SK-N-SH (cell line): ENCODE measurements at regions not wholly inside any gene's neighbourhood (a gene's known extent, or its start where the extent isn't known, plus 50 kb on each side); places are given as distances from the start of the nearest gene placed in this dataset.

ENCODE experiments used
- CTCF ChIA-PET: fragments of 300-600, 350-600 bp; formaldehyde crosslinking; extraction: SDS; loops from one replicate; lab custom pipeline; 2021; lab: Yijun Ruan, JAX
- POLR2A ChIA-PET: fragments of 350-600 bp; sonication (Branson Sonifier 250); formaldehyde crosslinking; extraction: SDS; loops from one replicate; lab custom pipeline; 2020; ENCODE audit warnings: antibody characterized with exemption, inconsistent platforms; lab: Yijun Ruan, JAX
- DNase-seq: peaks from one replicate; pipeline ENCODE4 v3.0.0; 2012
- H2AFZ ChIP-seq: fragments of 200-600 bp; sonication (generic); 2 replicates; pipeline ENCODE4 v1.8.1; 2016; ENCODE audit warnings: antibody characterized with exemption, mild to moderate bottlenecking, low read depth
- H3F3A ChIP-seq: fragments of 200-600 bp; sonication (generic); replicated peaks from 2 replicates; pipeline ENCODE3; 2016; ENCODE audit warnings: antibody characterized with exemption, mild to moderate bottlenecking; ENCODE audit not compliant: insufficient read depth
- H3K27ac ChIP-seq, 2 experiments: fragments of 200-500 bp in 1 of 2; fragments of 200-600 bp in 1 of 2; sonication (Bioruptor generic) in 1 of 2; sonication (generic), shearing (Covaris generic) in 1 of 2; 2 replicates each; pipeline versions ENCODE4 v1.5.1 to v1.6.1; 2014 to 2016; ENCODE audit warnings: low read depth in 2 of 2, inconsistent platforms in 1 of 2, low read length in 1 of 2, mild to moderate bottlenecking in 1 of 2, mixed read lengths in 1 of 2
- H3K27me3 ChIP-seq: fragments of 200-600 bp; sonication (generic), shearing (Covaris generic); 2 replicates; pipeline ENCODE4 v1.6.1; 2016; ENCODE audit warnings: mixed run types; ENCODE audit not compliant: insufficient read depth
- H3K36me3 ChIP-seq, 2 experiments: fragments of 200-500 bp in 1 of 2; fragments of 200-600 bp in 1 of 2; sonication (Bioruptor generic) in 1 of 2; sonication (generic) in 1 of 2; replicated peaks in 1 of 2; 2 replicates each; pipeline versions ENCODE3 to v1.5.1; 2014 to 2016; ENCODE audit warnings: low read length in 1 of 2, mild to moderate bottlenecking in 1 of 2; ENCODE audit not compliant: insufficient read depth in 2 of 2, control insufficient read depth in 1 of 2
- H3K4me1 ChIP-seq, 2 experiments: fragments of 200-500 bp in 1 of 2; fragments of 200-600 bp in 1 of 2; sonication (Bioruptor generic) in 1 of 2; sonication (generic), shearing (Covaris generic) in 1 of 2; 2 replicates each; pipeline versions ENCODE4 v1.5.1 to v1.6.1; 2014 to 2016; ENCODE audit warnings: low read depth in 1 of 2, low read length in 1 of 2, mixed run types in 1 of 2; ENCODE audit not compliant: insufficient read depth in 2 of 2, control insufficient read depth in 1 of 2
- H3K4me2 ChIP-seq: fragments of 200-600 bp; sonication (generic), shearing (Covaris generic); 2 replicates; pipeline ENCODE4 v1.6.1; 2017; ENCODE audit warnings: mixed run types
- H3K4me3 ChIP-seq, 2 experiments: fragments of 200-500 bp in 1 of 2; fragments of 200-600 bp in 1 of 2; sonication (Bioruptor generic) in 1 of 2; sonication (generic), shearing (Covaris generic) in 1 of 2; 2 replicates each; pipeline versions ENCODE4 v1.5.1 to v1.8.1; 2014 to 2016; ENCODE audit warnings: low read depth in 2 of 2, inconsistent platforms in 1 of 2, low read length in 1 of 2, mild to moderate bottlenecking in 1 of 2, mixed read lengths in 1 of 2, moderate library complexity in 1 of 2
- H3K79me2 ChIP-seq: fragments of 200-600 bp; sonication (generic); 2 replicates; pipeline ENCODE4 v1.8.1; 2017; ENCODE audit warnings: mild to moderate bottlenecking; ENCODE audit not compliant: insufficient read depth
- H3K9ac ChIP-seq: fragments of 200-600 bp; sonication (generic); 2 replicates; pipeline ENCODE4 v1.6.1; 2017; ENCODE audit warnings: mixed run types
- H3K9me2 ChIP-seq: fragments of 200-600 bp; sonication (generic); 2 replicates; pipeline ENCODE4 v1.6.1; 2017; ENCODE audit warnings: mixed run types
- H3K9me3 ChIP-seq: fragments of 200-600 bp; sonication (generic); 2 replicates; pipeline ENCODE4 v1.6.1; 2017; ENCODE audit warnings: mixed run types, mild to moderate bottlenecking, moderate library complexity
- H4K20me1 ChIP-seq: fragments of 200-600 bp; sonication (generic); 2 replicates; pipeline ENCODE4 v1.6.1; 2017; ENCODE audit warnings: mild to moderate bottlenecking, mixed run types; ENCODE audit not compliant: insufficient read depth
- CTCF ChIP-seq: fragments of 200-600 bp; sonication (generic); IDR thresholded peaks from 2 replicates; pipeline ENCODE4 v1.6.1; 2017; ENCODE audit warnings: antibody characterized with exemption, mild to moderate bottlenecking, moderate library complexity
- FOXJ3 ChIP-seq: sonication (generic); formaldehyde crosslinking; IDR thresholded peaks from 2 replicates; pipeline ENCODE4 v1.5.1; 2020; ENCODE audit warnings: mild to moderate bottlenecking, missing genetic modification reagents
- FOXM1 ChIP-seq: IDR thresholded peaks from 2 replicates; pipeline ENCODE4 v1.4.0; 2012; ENCODE audit warnings: low read depth, mild to moderate bottlenecking
- JUND ChIP-seq: IDR thresholded peaks from 2 replicates; pipeline ENCODE4 v1.4.0; 2012
- NRF1 ChIP-seq: IDR thresholded peaks from 2 replicates; pipeline ENCODE4 v1.6.1; 2012; ENCODE audit warnings: low read depth, mild to moderate bottlenecking, low read length
- POLR2AphosphoS5 ChIP-seq: IDR thresholded peaks from 2 replicates; pipeline ENCODE4 v1.6.1; 2012; ENCODE audit warnings: low read depth, low read length
- RCOR1 ChIP-seq: fragments of 150-350 bp; IDR thresholded peaks from 2 replicates; pipeline ENCODE4 v1.6.1; 2017; ENCODE audit warnings: antibody characterized with exemption, low read length
- SMC3 ChIP-seq: IDR thresholded peaks from 2 replicates; pipeline ENCODE4 v1.6.1; 2012; ENCODE audit warnings: low read depth, low read length, improper control_type of control experiment
- TAF1 ChIP-seq: IDR thresholded peaks from 2 replicates; pipeline ENCODE4 v1.6.1; 2012; ENCODE audit warnings: low read depth, mild to moderate bottlenecking, low read length, moderate library complexity, borderline replicate concordance
- TCF12 ChIP-seq: IDR thresholded peaks from 2 replicates; pipeline ENCODE4 v1.4.0; 2012
- WGBS: methylation state at CpG from one replicate; pipeline ENCODE4 v1.1.6; 2017; ENCODE audit warnings: low lambda C conversion rate; 5-methylcytosine and 5-hydroxymethylcytosine counted together

GRCh38 chr10:35813219-35813618 is 171.1 kb upstream of the FZD8 start:
- no peak overlapping the region for H3K4me3 ChIP-seq
- 59% methylated on average over 4 of the region's 4 CpGs for WGBS
- no peak for DNase-seq
- no peak overlapping the region for H2AFZ ChIP-seq
- H3K4me1 ChIP-seq = no peaks in the 10 kb centered on the region
- H3K9me3 ChIP-seq = no peaks in the 10 kb centered on the region
- no peaks in the 10 kb centered on the region for H3F3A ChIP-seq
- no peak overlapping the region for H3K27ac ChIP-seq
- no peaks in the 10 kb centered on the region for H3K9me2 ChIP-seq
- ChIA-PET CTCF (no interaction called here), POLR2A (no interaction called here)
- H3K79me2 ChIP-seq = no peaks in the 10 kb centered on the region
- H3K9ac ChIP-seq = no peak overlapping the region
- no peaks in the 10 kb centered on the region for H3K36me3 ChIP-seq
- TF ChIP-seq CTCF = no peak
- no peak for TF ChIP-seq TCF12
- TF ChIP-seq TAF1 = no peak
- no peak for TF ChIP-seq SMC3
- no peak for TF ChIP-seq RCOR1
- no peaks in the 10 kb centered on the region for H3K27me3 ChIP-seq
- no peak overlapping the region for H3K4me2 ChIP-seq
- H4K20me1 ChIP-seq = no peaks in the 10 kb centered on the region

- Histone ChIP-seq H2AFZ (no peak overlapping the region), H4K20me1 (no peaks in the 10 kb centered on the region), H3K79me2 (no peaks in the 10 kb centered on the region), H3K9me3 (no peaks in the 10 kb centered on the region), H3K4me3 (no peak overlapping the region), H3K9ac (no peak overlapping the region), H3K4me1 (no peaks in the 10 kb centered on the region), H3F3A (no peaks in the 10 kb centered on the region), H3K9me2 (no peaks in the 10 kb centered on the region), H3K4me2 (no peak overlapping the region), H3K27ac (no peak overlapping the region), H3K36me3 (no peaks in the 10 kb centered on the region), H3K27me3 (no peaks in the 10 kb centered on the region)
- DNase-seq = no peak
- POLR2A ChIA-PET = no interaction called here
- 86% methylated on average over 1 of the region's 1 CpG for WGBS
- TF ChIP-seq POLR2AphosphoS5 (no peak), NRF1 (no peak), JUND (no peak)
- CTCF ChIA-PET = no interaction called here
These were observed 166.2 kb upstream of the FZD8 start for GRCh38 chr10:35808344-35808743.

- Histone ChIP-seq H3K27ac (no peak overlapping the region), H3K4me2 (no peak overlapping the region), H3K4me1 (no peaks in the 10 kb centered on the region), H3K9me2 (no peaks in the 10 kb centered on the region), H3K4me3 (no peak overlapping the region), H3F3A (no peaks in the 10 kb centered on the region), H3K9ac (no peak overlapping the region), H2AFZ (no peak overlapping the region), H4K20me1 (no peaks in the 10 kb centered on the region), H3K36me3 (no peaks in the 10 kb centered on the region), H3K79me2 (no peaks in the 10 kb centered on the region), H3K9me3 (no peaks in the 10 kb centered on the region), H3K27me3 (no peaks in the 10 kb centered on the region)
- no peak for DNase-seq
- CTCF ChIA-PET = no interaction called here
- 42% methylated on average over 2 of the region's 2 CpGs for WGBS
- POLR2A ChIA-PET = no interaction called here
- TF ChIP-seq FOXJ3 (CRISPR knock-in tag) (no peak), FOXM1 (no peak), RCOR1 (no peak)
These were observed 160.9 kb upstream of the FZD8 start for GRCh38 chr10:35803046-35803445.
